ENCODE measurements at regions not wholly inside any gene's neighbourhood (a gene's known extent, or its start where the extent isn't known, plus 50 kb on each side); places are given as distances from the start of the nearest gene placed in this dataset.
"Not testable (repeated sequence)": the region's sequence is repeated elsewhere in the genome, so short reads cannot be mapped to it uniquely, and the experiment has no call there.

DNA sequence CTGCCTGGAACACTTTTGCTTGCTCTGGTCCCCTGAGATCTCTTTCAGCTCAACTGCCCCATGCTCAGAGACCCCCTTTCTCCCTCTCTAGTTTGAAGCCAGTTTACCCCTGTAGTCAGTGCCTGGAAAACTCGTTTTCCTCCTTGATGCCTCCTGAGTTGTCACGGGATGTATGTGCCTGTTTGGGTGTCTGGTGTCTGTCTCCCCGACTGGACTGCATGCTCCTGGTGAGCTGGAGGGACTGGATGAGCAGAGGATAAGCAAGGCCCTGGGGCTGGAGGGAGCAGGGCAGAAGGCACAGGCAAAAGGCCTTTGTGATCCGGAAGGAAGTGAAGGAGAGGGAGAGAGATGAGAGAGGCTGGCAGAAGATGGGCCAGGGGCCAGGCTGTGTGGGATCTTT lies 120.3 kb upstream of the ZNF195 start:
- TF ChIP-seq POLR2A (IDR thresholded peaks at IDR 0.05): not testable (repeated sequence)
- TF ChIP-seq, protein P1, sequence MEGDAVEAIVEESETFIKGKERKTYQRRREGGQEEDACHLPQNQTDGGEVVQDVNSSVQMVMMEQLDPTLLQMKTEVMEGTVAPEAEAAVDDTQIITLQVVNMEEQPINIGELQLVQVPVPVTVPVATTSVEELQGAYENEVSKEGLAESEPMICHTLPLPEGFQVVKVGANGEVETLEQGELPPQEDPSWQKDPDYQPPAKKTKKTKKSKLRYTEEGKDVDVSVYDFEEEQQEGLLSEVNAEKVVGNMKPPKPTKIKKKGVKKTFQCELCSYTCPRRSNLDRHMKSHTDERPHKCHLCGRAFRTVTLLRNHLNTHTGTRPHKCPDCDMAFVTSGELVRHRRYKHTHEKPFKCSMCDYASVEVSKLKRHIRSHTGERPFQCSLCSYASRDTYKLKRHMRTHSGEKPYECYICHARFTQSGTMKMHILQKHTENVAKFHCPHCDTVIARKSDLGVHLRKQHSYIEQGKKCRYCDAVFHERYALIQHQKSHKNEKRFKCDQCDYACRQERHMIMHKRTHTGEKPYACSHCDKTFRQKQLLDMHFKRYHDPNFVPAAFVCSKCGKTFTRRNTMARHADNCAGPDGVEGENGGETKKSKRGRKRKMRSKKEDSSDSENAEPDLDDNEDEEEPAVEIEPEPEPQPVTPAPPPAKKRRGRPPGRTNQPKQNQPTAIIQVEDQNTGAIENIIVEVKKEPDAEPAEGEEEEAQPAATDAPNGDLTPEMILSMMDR (IDR thresholded peaks at IDR 0.05 in 4 of 5, conservative IDR thresholded peaks at IDR 0.05 in 1 of 5): not testable (repeated sequence)

Measured in gastrocnemius medialis (tissue), 4 donors.